BLaER1 (cell line): ENCODE measurements at regions not wholly inside any gene's neighbourhood (a gene's known extent, or its start where the extent isn't known, plus 50 kb on each side); places are given as distances from the start of the nearest gene placed in this dataset.

Source experiments
- H3K27ac ChIP-seq: shearing (Covaris generic); formaldehyde crosslinking; 2 replicates; pipeline ENCODE4 v1.8.1; 2022
- H3K27me3 ChIP-seq: shearing (Covaris generic); formaldehyde crosslinking; 2 replicates; pipeline ENCODE4 v1.8.1; 2022
- H3K36me3 ChIP-seq: shearing (Covaris generic); formaldehyde crosslinking; 2 replicates; pipeline ENCODE4 v1.8.1; 2022
- H3K4me1 ChIP-seq: shearing (Covaris generic); formaldehyde crosslinking; 2 replicates; pipeline ENCODE4 v1.8.1; 2022
- H3K4me2 ChIP-seq: shearing (Covaris generic); formaldehyde crosslinking; 2 replicates; pipeline ENCODE4 v1.8.1; 2022
- H3K4me3 ChIP-seq: shearing (Covaris generic); formaldehyde crosslinking; 2 replicates; pipeline ENCODE4 v1.8.1; 2022
- H3K9ac ChIP-seq: shearing (Covaris generic); formaldehyde crosslinking; 2 replicates; pipeline ENCODE4 v1.8.1; 2022
- H3K9me3 ChIP-seq: shearing (Covaris generic); formaldehyde crosslinking; 2 replicates; pipeline ENCODE4 v1.8.1; 2022
- H4K20me1 ChIP-seq: shearing (Covaris generic); formaldehyde crosslinking; 2 replicates; pipeline ENCODE4 v1.8.1; 2022
- Cebpa-rat ChIP-seq: shearing (Covaris generic); IDR thresholded peaks from 2 replicates; pipeline ENCODE4 v1.8.1; 2022

- no peaks in the 10 kb centered on the region for H3K27me3 ChIP-seq
- no peak overlapping the region for H3K4me2 ChIP-seq
- no peaks in the 10 kb centered on the region for H3K4me1 ChIP-seq
- no peak overlapping the region for H3K27ac ChIP-seq
- no peak overlapping the region for H3K9ac ChIP-seq
- no peak for TF ChIP-seq Cebpa-rat
- no peak overlapping the region for H3K4me3 ChIP-seq
- no peaks in the 10 kb centered on the region for H4K20me1 ChIP-seq
- peaks cover 10% of the 10 kb centered on the region; the same call in 1 of the 2 replicates for H3K9me3 ChIP-seq
- H3K36me3 ChIP-seq = no peaks in the 10 kb centered on the region
Measured at GRCh38 chr9:109591691-109592090, 93.6 kb upstream of the PTPN3 start.

- Histone ChIP-seq H4K20me1 (no peaks in the 10 kb centered on the region), H3K4me3 (no peak overlapping the region), H3K36me3 (no peaks in the 10 kb centered on the region), H3K27ac (no peak overlapping the region), H3K9me3 (peaks cover 10% of the 10 kb centered on the region; the same call in 1 of the 2 replicates), H3K9ac (no peak overlapping the region), H3K4me1 (no peaks in the 10 kb centered on the region), H3K27me3 (no peaks in the 10 kb centered on the region), H3K4me2 (no peak overlapping the region)
- no peak for TF ChIP-seq Cebpa-rat
Measured at GRCh38 chr9:109593612-109594011, 95.5 kb upstream of the PTPN3 start.

GRCh38 chr9:109597496-109597895 is 99.4 kb upstream of the PTPN3 start:
- H3K9me3 ChIP-seq = no peaks in the 10 kb centered on the region
- TF ChIP-seq Cebpa-rat = no peak
- H4K20me1 ChIP-seq = no peaks in the 10 kb centered on the region
- no peaks in the 10 kb centered on the region for H3K27me3 ChIP-seq
- H3K9ac ChIP-seq = no peak overlapping the region
- H3K36me3 ChIP-seq = no peaks in the 10 kb centered on the region
- H3K27ac ChIP-seq = no peak overlapping the region
- H3K4me3 ChIP-seq = no peak overlapping the region
- no peaks in the 10 kb centered on the region for H3K4me1 ChIP-seq
- no peak overlapping the region for H3K4me2 ChIP-seq

GRCh38 chr9:109599131-109599530 is 101.0 kb upstream of the PTPN3 start:
- no peak overlapping the region for H3K4me3 ChIP-seq
- H3K4me2 ChIP-seq = no peak overlapping the region
- H3K27ac ChIP-seq = no peak overlapping the region
- H3K27me3 ChIP-seq = no peaks in the 10 kb centered on the region
- TF ChIP-seq Cebpa-rat = no peak
- no peaks in the 10 kb centered on the region for H3K36me3 ChIP-seq
- H4K20me1 ChIP-seq = no peaks in the 10 kb centered on the region
- H3K9ac ChIP-seq = no peak overlapping the region
- no peaks in the 10 kb centered on the region for H3K4me1 ChIP-seq
- H3K9me3 ChIP-seq = no peaks in the 10 kb centered on the region

- Histone ChIP-seq H3K4me3 (no peak overlapping the region), H3K36me3 (no peaks in the 10 kb centered on the region), H3K4me2 (no peak overlapping the region), H3K4me1 (no peaks in the 10 kb centered on the region), H4K20me1 (no peaks in the 10 kb centered on the region), H3K27ac (no peak overlapping the region), H3K27me3 (no peaks in the 10 kb centered on the region), H3K9ac (no peak overlapping the region), H3K9me3 (no peaks in the 10 kb centered on the region)
- TF ChIP-seq Cebpa-rat = no peak
Measured at GRCh38 chr9:109599711-109600110, 101.6 kb upstream of the PTPN3 start.

- Histone ChIP-seq H3K27ac (no peak overlapping the region), H3K9ac (no peak overlapping the region), H3K9me3 (no peaks in the 10 kb centered on the region), H3K4me2 (no peak overlapping the region), H3K27me3 (no peaks in the 10 kb centered on the region), H3K4me1 (no peaks in the 10 kb centered on the region), H4K20me1 (no peaks in the 10 kb centered on the region), H3K4me3 (no peak overlapping the region), H3K36me3 (no peaks in the 10 kb centered on the region)
- TF ChIP-seq Cebpa-rat = no peak
Measured at GRCh38 chr9:109600142-109600541, 102.0 kb upstream of the PTPN3 start.

DNA sequence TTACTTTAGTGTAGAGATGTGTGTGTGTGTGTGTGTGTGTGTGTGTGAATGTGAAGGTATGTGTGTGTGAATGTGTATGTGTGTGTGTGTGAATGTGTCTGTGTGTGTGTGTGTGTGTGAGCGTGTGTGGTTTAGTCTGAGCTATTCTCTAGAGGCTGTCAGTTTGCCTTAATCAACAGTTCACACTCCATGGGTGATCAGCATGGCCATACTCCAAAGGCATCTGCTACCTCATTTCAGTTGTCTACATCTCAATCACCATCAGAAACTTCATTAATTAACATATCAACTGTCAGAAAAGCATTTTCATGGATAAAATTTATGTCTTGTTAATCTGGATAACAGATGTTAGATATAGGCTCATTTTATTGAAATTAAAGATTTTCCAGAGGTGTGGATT is 103.1 kb upstream of the PTPN3 start:
- H3K9me3 ChIP-seq = no peaks in the 10 kb centered on the region
- no peaks in the 10 kb centered on the region for H3K27me3 ChIP-seq
- H3K4me1 ChIP-seq = no peaks in the 10 kb centered on the region
- H3K9ac ChIP-seq = no peak overlapping the region
- H4K20me1 ChIP-seq = no peaks in the 10 kb centered on the region
- TF ChIP-seq Cebpa-rat = no peak
- H3K27ac ChIP-seq = no peak overlapping the region
- H3K36me3 ChIP-seq = no peaks in the 10 kb centered on the region
- H3K4me3 ChIP-seq = no peak overlapping the region
- no peak overlapping the region for H3K4me2 ChIP-seq

DNA sequence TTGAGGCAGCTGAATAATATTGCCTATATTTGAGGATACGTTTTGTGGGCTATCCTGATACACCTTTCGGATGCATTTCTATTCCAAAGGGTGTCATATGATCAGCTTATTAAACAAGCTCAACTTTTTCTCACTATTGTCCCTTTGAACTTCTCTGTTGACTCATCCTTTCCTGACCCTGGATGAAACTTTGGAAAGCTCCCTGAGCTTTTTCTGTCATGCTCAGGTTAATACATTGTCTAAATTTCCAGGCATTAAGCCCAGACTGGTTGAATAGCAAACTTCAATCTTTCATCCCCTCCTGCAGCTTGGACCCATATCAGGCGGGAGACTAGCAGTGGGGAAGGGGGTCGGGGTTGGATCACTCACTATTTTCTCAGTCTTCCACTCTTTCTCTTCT is 104.9 kb upstream of the PTPN3 start:
- Histone ChIP-seq H3K4me3 (no peak overlapping the region), H3K36me3 (no peaks in the 10 kb centered on the region), H3K4me2 (no peak overlapping the region), H3K9me3 (no peaks in the 10 kb centered on the region), H3K9ac (no peak overlapping the region), H4K20me1 (no peaks in the 10 kb centered on the region), H3K4me1 (no peaks in the 10 kb centered on the region), H3K27ac (no peak overlapping the region), H3K27me3 (no peaks in the 10 kb centered on the region)
- no peak for TF ChIP-seq Cebpa-rat

DNA sequence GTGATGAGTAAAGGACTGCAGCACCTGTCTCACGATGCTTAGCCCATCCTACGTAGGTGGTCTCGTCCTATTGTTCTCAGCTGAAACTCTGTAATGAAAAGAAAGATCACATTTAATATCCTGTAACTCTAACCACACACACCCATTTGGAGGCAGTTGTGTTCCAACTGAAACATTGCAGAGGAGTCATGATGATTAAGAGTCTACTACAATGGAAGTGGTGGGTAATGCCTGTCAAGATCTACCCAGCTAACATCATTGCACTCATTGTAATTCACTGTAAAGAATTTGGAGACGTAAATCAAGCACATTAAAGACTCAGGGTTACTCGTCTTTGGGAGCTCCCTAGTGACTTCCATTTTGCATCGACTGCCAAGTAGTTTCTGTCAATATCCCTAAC is 106.0 kb upstream of the PTPN3 start:
- Histone ChIP-seq H3K9me3 (no peaks in the 10 kb centered on the region), H3K27ac (no peak overlapping the region), H3K36me3 (no peaks in the 10 kb centered on the region), H3K4me1 (0 out of 2 replicates have a peak, but pooled peaks cover 3% of the 10 kb centered on the region), H3K27me3 (no peaks in the 10 kb centered on the region), H4K20me1 (no peaks in the 10 kb centered on the region), H3K4me2 (no peak overlapping the region), H3K4me3 (no peak overlapping the region), H3K9ac (no peak overlapping the region)
- TF ChIP-seq Cebpa-rat = no peak

DNA sequence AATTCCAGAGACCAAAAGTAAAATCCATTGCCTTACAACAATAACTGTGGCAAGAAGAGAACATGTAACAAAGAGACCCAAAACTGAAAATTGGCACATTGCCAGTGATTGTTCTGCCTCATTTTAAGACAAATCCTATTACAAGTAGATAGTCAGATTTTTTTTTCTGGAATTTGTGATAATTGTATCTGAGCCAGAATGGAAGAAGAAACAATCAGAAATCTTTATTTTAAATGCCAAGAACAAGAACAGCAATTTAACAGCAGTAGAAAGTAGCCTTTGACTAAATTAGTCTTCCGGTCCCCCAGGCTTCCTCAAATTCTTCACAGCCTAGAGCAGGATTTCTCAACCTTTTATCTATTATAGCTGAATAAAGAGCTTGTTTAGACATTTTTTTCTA is 106.7 kb upstream of the PTPN3 start:
- H3K4me1 ChIP-seq = 0 out of 2 replicates have a peak, but pooled peaks cover 5% of the 10 kb centered on the region
- no peaks in the 10 kb centered on the region for H3K27me3 ChIP-seq
- H3K27ac ChIP-seq = no peak overlapping the region
- TF ChIP-seq Cebpa-rat = no peak
- H3K4me2 ChIP-seq = no peak overlapping the region
- no peaks in the 10 kb centered on the region for H3K36me3 ChIP-seq
- H4K20me1 ChIP-seq = no peaks in the 10 kb centered on the region
- no peaks in the 10 kb centered on the region for H3K9me3 ChIP-seq
- no peak overlapping the region for H3K9ac ChIP-seq
- no peak overlapping the region for H3K4me3 ChIP-seq

DNA sequence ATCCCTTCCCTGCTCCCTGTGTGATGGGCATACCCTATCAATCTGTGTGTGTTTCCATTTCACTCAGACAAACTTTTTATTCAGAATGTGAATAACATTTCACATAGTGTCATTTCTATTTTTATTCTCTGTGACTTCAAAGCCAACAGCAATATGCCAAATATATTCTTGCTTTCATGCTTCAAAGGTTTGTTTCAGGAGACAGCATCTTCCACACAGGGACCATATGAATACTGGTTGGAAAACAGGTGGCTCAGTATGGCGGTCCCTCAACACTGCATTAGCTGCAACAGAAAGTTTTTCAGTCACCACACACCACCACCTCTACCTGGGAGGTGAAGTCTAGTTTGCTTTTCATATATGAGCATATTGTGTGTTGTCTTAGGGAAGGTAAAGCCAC is 111.0 kb upstream of the PTPN3 start:
- Histone ChIP-seq H3K4me1 (0 out of 2 replicates have a peak, but pooled peaks cover 5% of the 10 kb centered on the region), H4K20me1 (no peaks in the 10 kb centered on the region), H3K9me3 (no peaks in the 10 kb centered on the region), H3K27ac (no peak overlapping the region), H3K9ac (no peak overlapping the region), H3K4me3 (no peak overlapping the region), H3K27me3 (no peaks in the 10 kb centered on the region), H3K36me3 (no peaks in the 10 kb centered on the region), H3K4me2 (no peak overlapping the region)
- TF ChIP-seq Cebpa-rat = no peak
